ENCODE measurements at regions not wholly inside any gene's neighbourhood (a gene's known extent, or its start where the extent isn't known, plus 50 kb on each side); places are given as distances from the start of the nearest gene placed in this dataset.

GRCh38 chr11:103848686-103849085 is 187.8 kb upstream of the DDI1 start (continued):
- TF ChIP-seq, protein P1, sequence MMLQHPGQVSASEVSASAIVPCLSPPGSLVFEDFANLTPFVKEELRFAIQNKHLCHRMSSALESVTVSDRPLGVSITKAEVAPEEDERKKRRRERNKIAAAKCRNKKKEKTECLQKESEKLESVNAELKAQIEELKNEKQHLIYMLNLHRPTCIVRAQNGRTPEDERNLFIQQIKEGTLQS (IDR thresholded peaks at IDR 0.05; ENCODE audit: borderline replicate concordance, extremely low read depth, low read depth, low read length) = no peak
- TF ChIP-seq SIX5 (IDR thresholded peaks at IDR 0.05; ENCODE audit: low read depth, low read length, severe bottlenecking) (no peak), EP300 (IDR thresholded peaks at IDR 0.05; ENCODE audit: borderline replicate concordance in 1 of 2, control insufficient read depth in 1 of 2, low read depth in 2 of 2, low read length in 2 of 2) (no peak), MTA2 (IDR thresholded peaks at IDR 0.05; ENCODE audit: low read depth) (no peak), ZBED1 (IDR thresholded peaks at IDR 0.05; ENCODE audit: borderline replicate concordance) (no peak), NRF1 (conservative IDR thresholded peaks at IDR 0.05; ENCODE audit: low read depth, low read length) (no peak), TARDBP (IDR thresholded peaks at IDR 0.05; ENCODE audit: borderline replicate concordance) (no peak), HDAC2 (IDR thresholded peaks at IDR 0.05) (no peak), ZZZ3 (IDR thresholded peaks at IDR 0.05; ENCODE audit: control insufficient read depth, insufficient read length, low read depth) (no peak), SPI1 (IDR thresholded peaks at IDR 0.05; ENCODE audit: borderline replicate concordance, insufficient read depth, low read depth, low read length) (no peak)
- TF ChIP-seq, protein P2, sequence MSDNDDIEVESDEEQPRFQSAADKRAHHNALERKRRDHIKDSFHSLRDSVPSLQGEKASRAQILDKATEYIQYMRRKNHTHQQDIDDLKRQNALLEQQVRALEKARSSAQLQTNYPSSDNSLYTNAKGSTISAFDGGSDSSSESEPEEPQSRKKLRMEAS (IDR thresholded peaks at IDR 0.05; ENCODE audit: low read depth, low read length) = no peak

DNA sequence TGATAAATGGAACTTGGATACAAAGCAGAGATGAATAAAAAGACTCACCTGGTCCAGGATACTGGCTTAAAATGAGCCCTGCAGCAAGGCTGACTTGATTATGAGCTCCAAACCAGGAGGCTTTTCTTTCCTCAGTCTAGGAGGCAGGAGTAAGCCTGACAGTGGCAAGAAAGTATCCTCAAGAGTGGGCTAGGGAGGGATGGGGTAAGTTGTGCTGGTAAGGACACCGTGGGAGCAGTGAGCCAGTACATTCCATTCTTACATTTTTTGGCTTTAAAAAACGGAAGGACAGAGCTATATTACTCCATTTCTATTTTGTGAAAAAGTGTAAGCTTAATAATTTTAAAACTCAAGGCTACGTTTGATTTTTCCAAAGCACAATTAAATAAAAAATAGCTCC is 187.1 kb upstream of the DDI1 start:
- TF ChIP-seq NFIC (IDR thresholded peaks at IDR 0.05; ENCODE audit: low read depth, low read length) (no peak), ZNF622 (IDR thresholded peaks at IDR 0.05) (no peak), TAF1 (IDR thresholded peaks at IDR 0.05; ENCODE audit: borderline replicate concordance, low read depth, low read length) (no peak), CBFB (IDR thresholded peaks at IDR 0.05; ENCODE audit: low read depth) (no peak), SREBF1 (IDR thresholded peaks at IDR 0.05; ENCODE audit: low read length) (no peak), MTA2 (IDR thresholded peaks at IDR 0.05; ENCODE audit: low read depth) (no peak)
- no peak for DNase-seq (ENCODE audit: low read depth, low spot score)
- intact Hi-C loops (cut with micrococcal nuclease; ENCODE audit: unreplicated experiment) (no loop called here), in situ Hi-C loops (cut with MboI) (no loop called here)
- no peak overlapping the region for H3K9ac ChIP-seq (ENCODE audit: control insufficient read depth, insufficient read depth, low read length)
- ChIA-PET RAD21 (ENCODE audit: unreplicated experiment) (no interaction called here), CTCF (interaction anchor here (0.8 to 0.9 kb wide), 2 partner anchors 14 to 392 kb away, joined by 3 read pairs; no protein-coding TSS in a partner anchor), POLR2A (no interaction called here), SMC1A (ENCODE audit: uncharacterized antibody, unreplicated experiment) (interaction anchor here (1.6 kb wide), 1 partner anchor 29 kb away, joined by 3 read pairs; no protein-coding TSS in a partner anchor)
- no peak for FAIRE-seq
- H3K4me2 ChIP-seq (ENCODE audit: control insufficient read depth, insufficient read depth) = no peak overlapping the region
- H3K9me3 ChIP-seq (replicated peaks; ENCODE audit: control insufficient read depth, insufficient read depth, low read length) = no peaks in the 10 kb centered on the region
- BruUV-seq (replicated peaks) = no TSS peak
- 18% methylated on average over 3 of the region's 3 CpGs for WGBS (ENCODE audit: insufficient coverage, insufficient replicate concordance, low lambda C conversion rate, missing lambda C conversion rate)
- H3K27ac ChIP-seq (ENCODE audit: control insufficient read depth, insufficient read depth) = no peak overlapping the region
- H3K27me3 ChIP-seq (replicated peaks in 1 of 2; ENCODE audit: control insufficient read depth in 2 of 2, insufficient read depth in 2 of 2, low read length in 1 of 2) = no peaks in the 10 kb centered on the region
- no peak overlapping the region for H2AFZ ChIP-seq (ENCODE audit: control insufficient read depth, low read depth, low read length)
- no peak overlapping the region for H3K4me3 ChIP-seq
- no peaks in the 10 kb centered on the region for H4K20me1 ChIP-seq (ENCODE audit: control insufficient read depth, insufficient read depth)
- 0 out of 2 replicates have a peak, but pooled peaks cover 3% of the 10 kb centered on the region for H3K4me1 ChIP-seq (ENCODE audit: control insufficient read depth, insufficient read depth, low read length)
- ATAC-seq = no peak
- no peaks in the 10 kb centered on the region for H3K79me2 ChIP-seq (ENCODE audit: control insufficient read depth, insufficient read depth, low read length)
- H3K36me3 ChIP-seq (ENCODE audit: control insufficient read depth in 2 of 2, insufficient read depth in 2 of 2, low read length in 1 of 2) = no peaks in the 10 kb centered on the region

All from GM12878 (cell line).